VCaP (cell line): ENCODE measurements at regions not wholly inside any gene's neighbourhood (a gene's known extent, or its start where the extent isn't known, plus 50 kb on each side); places are given as distances from the start of the nearest gene placed in this dataset.

Experiments
- H3K27ac ChIP-seq: fragments of 450-650 bp; 2 replicates; pipeline ENCODE4 v1.5.1; 2017
- TF ChIP-seq, protein P1 (sequence below): fragments of 450-650 bp; conservative IDR thresholded peaks from 2 replicates; pipeline ENCODE4 v1.5.1; 2017; ENCODE audit warnings: mild to moderate bottlenecking, moderate library complexity

DNA sequence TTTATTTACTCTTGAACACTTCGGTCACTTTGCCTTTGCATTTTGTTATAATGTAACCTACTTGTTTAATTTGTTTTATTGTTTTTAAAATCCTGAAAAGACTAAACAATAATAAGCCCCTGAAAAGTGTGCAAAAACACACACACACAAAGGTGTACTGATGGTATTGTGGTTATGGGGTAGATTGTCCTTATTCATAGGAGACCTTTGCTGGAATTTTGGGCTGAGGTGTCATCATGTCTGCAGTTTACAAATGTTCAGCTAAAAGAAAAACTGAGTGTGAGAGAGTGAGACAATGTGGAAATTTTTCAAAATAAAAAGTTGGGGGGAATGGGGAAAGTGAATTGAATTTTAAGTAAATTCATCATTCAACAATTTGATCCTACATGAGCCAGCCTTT lies 174.9 kb downstream of the QDPR start:
- no peak overlapping the region for H3K27ac ChIP-seq
- TF ChIP-seq, protein P1, sequence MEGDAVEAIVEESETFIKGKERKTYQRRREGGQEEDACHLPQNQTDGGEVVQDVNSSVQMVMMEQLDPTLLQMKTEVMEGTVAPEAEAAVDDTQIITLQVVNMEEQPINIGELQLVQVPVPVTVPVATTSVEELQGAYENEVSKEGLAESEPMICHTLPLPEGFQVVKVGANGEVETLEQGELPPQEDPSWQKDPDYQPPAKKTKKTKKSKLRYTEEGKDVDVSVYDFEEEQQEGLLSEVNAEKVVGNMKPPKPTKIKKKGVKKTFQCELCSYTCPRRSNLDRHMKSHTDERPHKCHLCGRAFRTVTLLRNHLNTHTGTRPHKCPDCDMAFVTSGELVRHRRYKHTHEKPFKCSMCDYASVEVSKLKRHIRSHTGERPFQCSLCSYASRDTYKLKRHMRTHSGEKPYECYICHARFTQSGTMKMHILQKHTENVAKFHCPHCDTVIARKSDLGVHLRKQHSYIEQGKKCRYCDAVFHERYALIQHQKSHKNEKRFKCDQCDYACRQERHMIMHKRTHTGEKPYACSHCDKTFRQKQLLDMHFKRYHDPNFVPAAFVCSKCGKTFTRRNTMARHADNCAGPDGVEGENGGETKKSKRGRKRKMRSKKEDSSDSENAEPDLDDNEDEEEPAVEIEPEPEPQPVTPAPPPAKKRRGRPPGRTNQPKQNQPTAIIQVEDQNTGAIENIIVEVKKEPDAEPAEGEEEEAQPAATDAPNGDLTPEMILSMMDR, result no peak

DNA sequence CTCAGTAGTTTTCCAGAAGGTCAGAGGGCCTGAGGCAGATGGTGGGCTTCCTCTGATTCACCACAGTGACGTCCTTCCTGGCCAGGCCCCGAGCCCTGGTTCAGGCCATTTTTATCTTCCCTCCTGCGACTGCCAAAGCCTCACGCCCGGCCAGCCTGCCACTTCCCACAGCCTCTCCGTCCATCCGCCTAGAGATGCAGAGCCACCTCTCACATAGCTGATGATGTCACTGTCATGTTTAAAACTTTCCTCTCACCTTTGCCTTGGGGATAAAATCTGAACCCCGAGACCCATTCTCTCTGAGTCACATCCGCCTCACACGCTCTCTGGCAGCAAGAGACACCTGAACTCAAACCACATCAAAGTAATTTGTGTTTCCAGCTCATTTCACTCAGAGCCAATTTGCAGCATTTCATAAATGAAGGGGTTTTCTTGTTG lies 175.3 kb downstream of the QDPR start:
- H3K27ac ChIP-seq, result no peak overlapping the region
- TF ChIP-seq, protein P1, result no peak

DNA sequence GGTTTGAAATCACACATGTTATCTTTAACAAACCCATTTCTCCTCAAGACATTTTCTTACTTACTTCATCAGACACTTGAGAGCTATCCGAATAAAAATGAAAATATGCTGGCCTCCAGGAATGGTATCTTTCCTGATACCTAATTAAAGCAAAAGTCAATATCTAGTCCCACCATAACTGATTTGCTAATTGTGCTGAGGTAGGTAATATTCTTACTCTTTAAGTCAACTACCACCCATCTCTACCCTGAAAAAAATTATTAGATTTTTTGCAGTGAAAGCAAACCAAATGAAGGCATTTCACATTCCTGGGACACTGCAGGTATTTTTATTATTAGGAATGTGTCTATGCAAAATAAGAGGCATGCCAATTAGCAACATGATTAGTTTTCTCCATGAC lies 175.8 kb downstream of the QDPR start:
- TF ChIP-seq, protein P1, result no peak
- no peak overlapping the region for H3K27ac ChIP-seq

DNA sequence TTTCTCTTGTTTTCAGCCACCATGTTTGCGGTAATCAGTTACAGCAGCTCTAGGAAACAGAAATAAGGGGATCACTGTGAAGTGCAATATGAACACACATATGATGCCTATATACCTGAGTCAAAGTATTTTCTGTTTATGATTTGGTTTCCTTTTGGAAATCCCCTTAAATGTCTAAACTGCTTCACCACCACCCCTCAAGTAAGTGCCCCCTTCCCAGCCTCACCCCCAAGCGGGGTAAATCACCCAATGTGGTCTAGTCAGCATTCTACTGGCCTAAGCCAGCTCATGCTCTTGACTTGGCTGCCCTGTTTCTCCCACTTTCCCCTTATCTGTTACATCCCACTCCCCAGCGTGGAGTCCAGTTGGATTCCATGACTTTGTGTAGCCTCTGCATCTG lies 176.5 kb downstream of the QDPR start:
- TF ChIP-seq, protein P1, result no peak
- no peak overlapping the region for H3K27ac ChIP-seq

DNA sequence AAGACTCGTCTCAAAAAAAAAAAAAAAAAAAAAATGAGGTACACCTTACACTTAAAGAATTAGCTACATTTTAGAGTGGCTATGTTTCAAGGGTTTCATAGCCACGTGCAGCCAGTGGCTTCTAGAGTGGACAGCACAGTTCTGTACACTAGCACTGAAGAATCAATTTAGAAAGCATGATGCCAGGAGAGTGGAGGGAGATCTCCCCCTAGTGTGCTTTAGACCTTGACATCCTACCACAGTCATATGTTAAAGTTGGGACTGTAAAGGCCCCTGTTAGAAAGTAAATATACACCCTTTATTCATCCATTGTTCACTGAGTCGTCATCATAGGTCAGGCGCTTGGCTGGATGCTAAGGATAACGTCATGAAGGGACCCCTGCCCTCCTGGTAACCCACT lies 179.4 kb downstream of the QDPR start:
- TF ChIP-seq, protein P1, result no peak
- no peak overlapping the region for H3K27ac ChIP-seq

DNA sequence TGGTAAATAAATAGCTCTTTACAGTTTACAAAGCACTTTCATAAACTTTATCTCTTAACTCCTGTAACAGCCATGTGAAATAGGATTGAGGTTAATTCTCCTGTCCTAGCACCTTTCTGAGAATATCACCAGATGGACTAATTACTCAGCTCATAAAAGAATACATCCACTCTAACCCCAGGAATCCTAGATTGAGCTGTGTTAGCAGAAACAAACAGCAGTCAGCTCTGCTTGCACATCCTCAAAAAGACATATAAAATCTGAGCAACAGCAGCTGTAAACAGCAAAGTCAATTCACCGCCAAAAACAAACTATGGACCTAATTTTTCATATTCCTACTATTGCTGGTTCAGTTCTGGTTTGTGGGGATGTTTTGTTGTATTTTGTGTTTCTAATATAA lies 182.8 kb downstream of the QDPR start:
- H3K27ac ChIP-seq, result no peak overlapping the region
- TF ChIP-seq, protein P1, result no peak

DNA sequence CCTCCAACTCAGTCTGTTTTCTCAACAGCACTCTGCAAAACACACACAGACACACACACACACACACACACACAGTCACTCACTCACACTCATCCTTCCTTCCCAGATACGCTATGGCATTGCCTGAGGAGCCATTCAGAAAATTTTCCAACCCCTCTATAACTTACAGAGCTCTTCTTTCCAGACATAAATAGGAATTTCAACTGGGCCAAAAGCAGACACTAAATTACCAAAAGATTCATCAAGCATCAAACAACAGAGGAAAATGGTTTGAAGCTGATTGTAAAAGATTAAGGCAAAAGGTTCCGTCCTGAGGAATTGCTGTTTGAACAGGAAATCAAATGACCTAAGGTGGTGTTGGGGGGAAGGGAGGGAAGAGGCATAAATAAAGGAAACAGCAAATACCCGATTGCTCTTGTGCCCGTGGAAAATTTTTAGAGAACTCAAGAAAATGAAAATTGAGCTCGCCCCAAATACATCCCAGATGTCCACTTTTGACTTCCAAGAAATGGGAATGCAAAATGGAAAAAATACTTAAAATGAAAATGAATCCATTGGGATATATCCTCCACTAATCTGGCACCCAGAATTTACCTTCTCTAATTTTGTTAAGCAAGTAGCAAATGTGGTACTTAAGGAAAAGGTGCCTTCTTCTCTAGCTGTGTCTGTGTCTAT lies 183.6 kb downstream of the QDPR start:
- TF ChIP-seq, protein P1, result no peak
- H3K27ac ChIP-seq, result no peak overlapping the region
